T1000 (cell line): ENCODE measurements at regions not wholly inside any gene's neighbourhood (a gene's known extent, or its start where the extent isn't known, plus 50 kb on each side); places are given as distances from the start of the nearest gene placed in this dataset.

ENCODE experiments used
- DNase-seq: peaks from one replicate; lab custom pipeline; 2025; ENCODE audit warnings: mixed read lengths; lab: John Stamatoyannopoulos, UW

DNA sequence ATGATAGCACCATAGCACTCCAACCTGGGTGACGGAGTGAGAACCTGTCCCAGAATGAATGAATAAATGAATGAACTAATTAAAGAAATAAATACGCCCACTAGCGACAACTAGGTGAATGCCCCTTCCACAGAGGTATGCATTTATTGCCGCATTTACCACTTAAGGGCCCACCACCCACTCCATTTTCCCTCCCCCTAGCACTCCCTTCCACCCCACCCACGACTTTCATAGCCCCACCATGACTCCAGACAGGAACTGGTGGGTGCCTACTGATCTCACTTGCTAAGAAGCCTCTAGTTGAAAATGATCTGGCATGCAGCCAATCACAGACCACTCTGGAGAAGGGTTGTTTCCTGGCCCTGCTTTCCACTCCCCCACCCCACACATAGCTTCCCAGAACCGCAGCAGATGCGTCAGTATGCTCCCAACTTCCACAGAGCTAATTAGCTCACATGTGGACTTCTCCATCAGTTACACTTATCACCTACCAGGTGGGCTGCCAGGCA lies 167.6 kb downstream of the WT1 start:
- DNase-seq, result no peak

DNA sequence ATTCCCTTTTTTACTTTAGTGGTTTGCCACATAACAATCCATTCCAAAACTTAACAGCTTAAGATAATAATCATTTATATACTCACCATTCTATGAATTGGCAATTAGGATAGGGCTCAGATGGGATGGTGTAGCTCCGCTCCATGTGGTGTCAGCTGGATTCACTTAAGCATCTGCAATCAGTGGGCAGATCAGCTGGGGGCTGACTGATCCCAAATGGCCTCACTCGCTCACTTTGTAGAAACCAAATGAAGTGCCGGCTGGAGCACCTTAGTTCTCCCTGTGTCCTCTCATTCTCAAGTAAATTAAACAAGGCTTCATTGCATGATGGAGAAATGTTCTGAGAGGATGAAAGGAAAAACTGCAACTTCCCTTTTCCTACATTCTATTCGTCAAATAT lies 161.4 kb downstream of the WT1 start:
- DNase-seq, result no peak

DNA sequence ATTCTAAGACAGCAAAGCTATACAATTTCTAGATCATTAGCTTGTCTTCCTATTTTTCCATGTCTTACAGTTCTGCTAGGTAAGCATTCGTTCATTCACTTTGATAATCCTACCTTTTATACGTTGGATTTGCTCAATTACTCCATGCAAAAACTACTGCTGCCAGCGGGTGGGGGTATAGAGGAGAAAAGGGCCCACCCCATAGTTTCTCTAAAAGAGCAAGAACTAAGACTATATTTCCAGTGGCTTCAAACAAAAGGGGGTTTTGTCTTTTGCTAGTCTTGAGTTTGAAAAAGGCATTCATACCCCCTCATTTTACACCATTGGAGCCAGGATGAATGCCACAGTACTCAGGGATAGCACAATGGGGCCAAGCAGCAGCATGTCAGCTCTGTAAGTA lies 155.7 kb downstream of the WT1 start:
- DNase-seq, result no peak

DNA sequence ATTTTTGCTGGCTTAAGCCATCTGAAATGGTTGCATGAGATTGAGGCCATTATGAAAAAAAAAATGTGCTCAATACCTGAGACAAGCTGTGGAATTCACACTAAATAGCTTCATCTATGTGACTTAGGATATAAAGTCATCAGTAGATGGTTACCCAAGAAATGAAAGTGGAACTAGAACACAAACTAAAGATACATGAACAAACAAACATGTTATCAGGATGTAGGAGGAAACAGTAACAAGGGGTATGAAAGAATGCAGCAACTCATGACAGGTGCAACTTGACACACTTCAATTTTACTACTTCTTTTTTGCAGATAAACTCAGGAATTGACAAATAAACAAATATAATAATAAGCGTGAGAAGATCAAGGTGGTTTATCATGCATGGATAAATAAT lies 155.0 kb downstream of the WT1 start:
- DNase-seq, result no peak

DNA sequence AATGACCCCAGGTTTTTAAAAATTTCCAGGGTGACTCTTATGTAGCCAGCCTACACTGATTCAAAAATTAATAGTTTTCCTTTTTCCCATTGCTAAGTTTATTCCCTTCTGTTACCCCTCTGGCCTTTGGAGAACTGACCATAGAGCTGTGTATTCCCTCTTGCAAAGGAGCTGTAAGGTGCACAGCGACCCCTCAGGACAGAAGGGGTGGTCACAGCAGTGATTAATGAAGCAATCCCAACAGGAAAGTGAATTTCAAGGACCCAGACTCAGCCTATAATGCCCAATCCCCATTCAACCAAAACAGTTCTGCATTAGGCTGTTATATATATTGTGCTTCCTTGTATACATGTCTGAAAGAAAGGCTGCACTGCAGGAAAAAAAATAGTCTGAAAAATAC lies 147.1 kb downstream of the WT1 start:
- no peak for DNase-seq

DNA sequence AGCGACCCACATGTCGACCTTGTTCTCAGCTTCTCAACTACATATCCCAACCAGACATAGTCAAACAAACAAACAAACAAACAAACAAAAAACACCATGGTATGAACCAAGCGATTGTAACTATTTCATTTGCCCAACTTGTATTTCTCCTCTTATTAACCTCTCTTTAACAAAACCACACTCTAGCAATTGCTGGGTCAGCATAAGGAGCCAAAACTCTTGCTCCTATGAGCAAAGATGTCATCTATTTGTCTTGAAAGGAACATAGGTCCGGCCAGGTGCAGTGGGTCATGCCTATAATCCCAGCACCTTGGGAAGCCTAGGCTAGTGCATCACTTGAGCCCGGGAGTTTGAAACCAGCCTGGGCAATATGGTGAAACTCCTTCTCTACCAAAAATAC lies 145.6 kb downstream of the WT1 start:
- DNase-seq, result no peak

DNA sequence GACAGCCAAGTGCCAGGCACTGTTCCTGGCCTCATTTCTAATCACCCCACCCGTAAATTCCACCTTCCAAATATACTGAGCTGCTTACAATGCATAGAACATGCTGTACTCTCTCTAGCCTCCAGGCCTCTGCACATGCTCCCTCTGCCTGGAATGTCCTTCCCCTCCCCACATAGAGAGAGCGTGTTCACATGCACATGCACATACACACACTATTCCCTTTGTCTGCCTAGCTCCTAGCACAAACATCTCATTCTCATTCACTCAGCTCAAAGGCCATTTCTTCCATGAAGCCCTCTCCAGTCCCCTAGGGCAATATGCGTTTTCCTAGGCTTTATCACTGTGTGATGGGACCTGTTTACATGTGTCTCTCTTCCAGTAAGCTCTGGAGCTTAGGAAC lies 144.6 kb downstream of the WT1 start:
- DNase-seq, result no peak

DNA sequence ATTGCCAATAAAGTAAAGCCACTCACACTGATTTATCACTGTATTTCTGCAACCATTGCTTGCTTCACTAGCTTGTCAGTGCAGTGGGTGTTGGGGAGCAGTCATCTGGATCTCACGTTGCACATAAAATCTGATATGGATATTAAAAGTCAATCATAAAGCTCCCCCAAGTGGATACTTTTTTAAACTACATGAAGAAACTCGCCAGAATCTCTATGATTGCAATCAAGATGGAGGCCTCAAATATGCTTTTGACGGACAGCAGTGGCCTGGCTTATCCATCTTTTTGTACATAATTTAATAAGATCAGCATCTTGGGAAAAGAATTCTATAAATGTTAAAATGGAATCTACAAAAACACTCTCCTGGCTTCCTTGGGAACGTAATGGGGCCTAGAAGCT lies 137.7 kb downstream of the WT1 start:
- no peak for DNase-seq

DNA sequence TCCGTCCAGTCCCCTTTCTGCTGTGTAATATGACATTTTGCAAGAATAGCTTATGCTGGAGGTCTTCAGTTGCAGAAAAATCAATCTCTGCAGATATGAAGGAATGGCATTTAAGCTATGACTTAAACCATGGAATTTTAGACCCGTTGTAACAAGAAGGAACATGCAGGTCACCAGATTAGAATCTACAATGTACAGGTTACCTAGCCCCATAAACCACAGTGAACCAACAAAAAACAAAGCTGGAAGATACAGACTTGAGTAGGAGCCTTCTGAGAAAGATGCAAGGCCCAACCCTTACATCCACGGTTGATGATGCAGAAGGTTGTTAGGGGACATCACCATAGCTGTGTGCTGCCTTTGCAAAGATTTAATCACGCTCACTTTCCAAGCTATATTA lies 132.5 kb downstream of the WT1 start:
- DNase-seq, result no peak

DNA sequence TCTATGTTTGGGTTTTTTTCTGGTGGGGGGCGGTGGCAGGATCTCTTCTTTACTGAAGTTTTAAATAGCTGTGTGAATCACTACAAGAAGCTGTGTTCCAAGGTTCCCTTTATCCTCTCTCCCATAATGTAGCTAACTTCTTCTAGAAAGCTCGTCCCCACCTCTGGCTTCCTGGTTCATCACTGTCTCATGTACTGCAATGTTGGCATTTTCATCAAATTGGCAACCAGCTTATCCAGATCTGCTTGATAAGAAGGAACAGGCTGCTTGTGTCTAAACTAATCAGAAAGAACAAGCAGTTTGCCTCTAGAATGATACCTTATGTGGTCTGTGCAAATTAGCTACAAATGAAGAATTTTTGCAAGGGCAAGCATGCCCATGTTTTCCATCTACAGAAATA lies 130.8 kb downstream of the WT1 start:
- no peak for DNase-seq

DNA sequence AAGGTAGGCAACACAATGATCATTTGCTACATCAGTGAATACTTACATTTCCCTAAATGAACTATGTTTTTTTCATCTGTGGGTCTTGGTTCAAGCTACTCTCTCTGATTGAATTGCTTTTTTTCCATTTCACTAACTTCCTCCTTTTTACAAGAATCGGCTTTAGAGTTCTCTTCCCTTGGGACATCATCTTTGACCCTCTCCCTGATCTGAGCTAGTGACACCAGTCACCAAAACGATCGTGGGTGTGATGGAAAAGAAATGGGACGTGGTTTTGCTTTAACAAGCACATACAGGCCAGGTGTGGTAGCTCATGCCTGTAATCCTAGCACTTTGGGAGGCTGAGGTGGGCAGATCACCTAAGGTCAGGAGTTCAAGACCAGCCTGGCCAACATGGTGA lies 129.9 kb downstream of the WT1 start:
- no peak for DNase-seq

DNA sequence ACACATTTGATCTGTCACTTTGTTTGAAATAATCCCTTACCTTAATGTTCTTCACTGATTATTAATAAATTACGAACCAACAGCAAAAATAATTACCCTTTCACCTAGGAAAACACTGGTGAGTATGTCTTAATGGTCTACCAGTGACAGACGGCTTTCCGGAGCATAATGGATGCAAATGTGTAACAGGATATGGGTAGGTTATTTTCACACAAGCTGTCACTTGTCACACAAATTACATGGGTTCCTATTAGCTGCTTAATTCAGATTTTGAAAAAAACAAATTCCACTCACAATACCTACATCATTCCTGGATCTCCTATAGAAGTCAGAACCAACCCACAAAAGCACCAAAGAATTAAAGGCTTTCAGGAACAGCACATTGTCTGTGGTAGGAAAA lies 127.9 kb downstream of the WT1 start:
- no peak for DNase-seq

DNA sequence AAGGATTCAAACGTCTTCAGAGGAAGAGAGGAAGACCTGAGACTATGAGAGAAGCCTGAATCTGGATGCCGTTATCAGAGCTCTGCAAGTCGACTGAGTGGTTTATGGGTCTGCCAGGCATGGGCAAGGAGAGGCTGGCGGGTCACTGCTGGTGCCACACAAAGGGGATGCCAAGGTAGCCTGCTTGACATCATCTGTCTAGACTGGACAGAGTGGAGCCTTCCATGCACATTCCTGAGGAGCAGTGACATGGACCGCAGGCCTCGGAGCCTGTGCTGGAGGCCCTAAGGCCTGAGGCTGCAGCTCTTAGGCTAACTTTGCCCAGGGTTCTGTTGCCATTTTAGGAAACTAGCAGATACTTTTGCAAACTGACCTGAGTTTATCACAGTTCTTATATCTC lies 127.4 kb downstream of the WT1 start:
- DNase-seq, result no peak

DNA sequence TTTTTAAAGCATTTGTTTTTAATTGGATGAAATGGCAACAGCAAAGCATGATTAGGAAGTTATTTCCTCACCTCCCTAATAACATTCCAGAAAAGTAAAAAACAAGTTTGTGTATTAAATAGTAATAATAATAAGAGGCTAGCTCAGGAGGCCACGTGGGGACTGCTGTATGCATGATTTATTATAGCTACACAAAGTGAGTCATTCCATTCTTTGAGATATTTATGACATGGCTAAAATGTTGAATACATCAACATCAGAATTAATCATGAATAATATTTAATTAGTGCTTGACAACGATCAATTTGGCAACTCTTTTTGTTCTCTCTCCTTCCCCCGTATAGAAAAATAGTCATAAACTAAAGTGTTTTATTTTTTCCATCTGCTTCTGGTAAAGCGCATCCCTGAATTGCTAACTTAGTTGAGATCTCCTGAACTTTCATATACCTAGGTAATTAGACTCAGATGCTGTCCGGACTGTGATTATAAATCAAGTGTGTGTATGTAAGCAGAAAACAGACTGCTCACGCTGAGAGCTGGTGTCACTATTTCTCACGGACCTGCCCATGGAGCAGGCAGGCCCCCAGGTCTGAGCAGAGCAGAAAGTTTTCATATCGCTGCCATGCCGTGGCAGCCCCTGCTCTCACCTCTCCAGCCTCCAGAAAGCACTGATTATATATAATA lies 125.7 kb downstream of the WT1 start:
- DNase-seq, result no peak

DNA sequence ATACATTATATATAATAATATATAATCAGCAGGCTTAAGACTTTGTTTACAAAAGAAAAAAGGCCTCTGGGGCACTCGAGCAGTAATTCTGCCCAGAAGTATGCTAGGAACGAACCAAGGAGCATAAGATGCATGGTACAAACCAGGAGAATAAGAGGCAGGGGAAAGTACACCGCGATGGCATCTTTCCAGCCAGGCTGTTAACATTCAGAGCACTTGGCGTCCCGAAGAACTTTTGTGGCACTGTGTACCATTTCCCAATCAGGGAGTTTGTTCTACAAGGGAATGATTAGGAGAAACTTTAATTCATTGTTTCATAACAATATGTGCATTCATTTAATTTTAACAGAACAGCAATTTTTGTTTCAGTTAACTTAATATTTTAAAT lies 125.1 kb downstream of the WT1 start:
- DNase-seq, result no peak

DNA sequence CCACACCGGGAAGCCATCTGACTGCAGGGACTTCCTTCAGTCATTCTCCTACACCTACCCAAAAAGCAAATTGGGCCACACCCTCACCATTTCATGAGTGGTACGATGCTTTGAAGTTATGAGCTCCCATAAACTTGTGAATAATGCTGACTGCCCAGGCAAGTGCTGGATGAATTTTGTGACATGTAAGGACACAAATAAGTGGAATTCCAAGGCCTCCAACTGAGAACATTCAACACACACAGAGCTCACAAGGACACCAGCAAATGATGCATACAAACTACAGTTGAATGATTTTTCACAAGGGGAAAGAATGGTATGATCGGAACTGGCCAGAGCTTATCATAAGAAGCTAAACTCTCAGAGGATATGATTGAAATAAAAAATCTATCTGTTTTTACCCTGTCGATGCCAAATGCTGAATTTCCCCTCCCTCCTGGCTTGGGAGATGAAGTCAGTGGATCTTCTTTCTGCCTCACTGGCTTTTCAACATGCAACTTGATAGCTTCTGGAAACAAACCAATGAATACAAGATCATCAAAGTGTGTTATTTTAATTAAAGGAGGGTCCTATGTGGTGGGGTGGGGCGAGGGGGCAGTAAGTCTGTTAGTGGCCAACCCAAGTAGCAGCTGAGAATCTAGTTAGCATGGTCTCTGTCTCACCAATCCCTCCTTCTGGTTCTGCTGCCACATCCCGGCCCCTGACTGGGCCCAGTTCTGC lies 123.8 kb downstream of the WT1 start:
- no peak for DNase-seq

DNA sequence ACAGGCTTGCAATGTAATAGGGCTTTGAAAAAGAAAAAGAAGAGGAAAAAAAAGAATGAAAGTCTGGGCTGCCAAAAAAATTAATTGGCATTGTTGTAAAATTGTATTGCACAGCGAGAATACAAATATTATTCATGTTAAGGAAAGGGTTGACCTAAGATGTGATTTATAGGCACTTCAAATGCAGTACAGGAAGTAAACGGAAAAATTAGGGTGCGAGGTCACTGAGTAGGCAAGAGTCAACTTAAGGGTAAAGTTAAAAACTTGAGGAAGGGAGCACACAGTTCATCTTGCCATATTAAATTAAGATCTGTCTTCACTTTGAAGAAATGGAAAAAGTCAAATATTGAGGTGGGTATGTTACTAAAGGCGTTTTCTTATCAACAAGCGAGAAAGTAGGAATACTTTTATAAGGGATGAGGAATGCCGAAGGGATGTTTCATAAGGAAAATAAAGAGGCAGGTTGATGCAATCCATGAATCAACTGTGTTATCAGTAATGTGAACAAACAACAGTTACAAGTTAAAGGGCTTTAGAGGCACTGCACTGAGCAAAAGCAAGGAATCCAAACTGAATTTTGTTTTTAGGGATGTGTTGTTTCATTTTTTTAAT lies 123.0 kb downstream of the WT1 start:
- no peak for DNase-seq

DNA sequence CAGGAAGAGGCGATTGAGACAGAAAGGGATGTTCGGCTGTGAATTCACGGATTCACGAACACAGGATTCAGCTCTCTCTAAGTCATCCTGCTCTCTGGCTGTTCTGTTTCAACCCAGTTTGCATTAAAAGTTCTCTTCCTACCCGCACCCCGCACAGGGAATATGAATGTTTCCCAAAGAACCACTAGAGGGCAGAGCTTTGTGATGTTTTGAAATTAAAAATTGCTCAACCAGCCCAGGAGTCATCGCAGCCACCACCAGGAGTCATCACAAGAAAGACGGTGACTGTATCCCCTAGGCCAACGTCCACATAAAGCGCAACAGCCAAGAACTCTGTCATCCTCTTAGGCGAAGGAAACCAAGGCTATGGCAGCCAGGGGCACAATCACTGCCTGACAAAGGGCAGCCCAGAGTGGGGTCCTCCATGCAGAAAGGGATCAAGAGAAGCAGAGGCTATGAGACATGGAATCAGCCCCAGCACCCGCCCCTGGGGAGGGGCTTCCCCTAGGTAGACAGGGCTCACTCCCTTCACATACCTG lies 122.4 kb downstream of the WT1 start:
- peak; percentile 68 for DNase-seq

DNA sequence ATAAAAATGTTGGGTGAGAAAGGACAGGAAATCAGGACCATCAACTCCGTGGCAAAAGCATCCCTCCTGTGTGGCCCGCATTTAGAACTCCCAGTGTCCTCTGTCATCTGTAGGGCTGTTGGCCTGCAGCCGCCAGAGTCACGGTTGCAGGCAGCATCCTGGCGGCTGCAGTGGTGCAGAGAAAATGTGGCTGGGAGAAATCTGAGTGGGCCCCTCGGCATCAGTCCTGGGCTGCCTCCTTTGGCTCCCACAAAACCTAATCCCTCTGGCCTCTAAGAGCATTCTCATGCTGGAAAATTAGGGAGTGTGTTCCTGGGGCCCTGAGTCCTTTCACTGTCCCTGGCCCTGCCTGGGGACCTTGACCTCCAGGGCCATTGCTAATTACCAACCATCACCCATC lies 121.9 kb downstream of the WT1 start:
- DNase-seq, result no peak

DNA sequence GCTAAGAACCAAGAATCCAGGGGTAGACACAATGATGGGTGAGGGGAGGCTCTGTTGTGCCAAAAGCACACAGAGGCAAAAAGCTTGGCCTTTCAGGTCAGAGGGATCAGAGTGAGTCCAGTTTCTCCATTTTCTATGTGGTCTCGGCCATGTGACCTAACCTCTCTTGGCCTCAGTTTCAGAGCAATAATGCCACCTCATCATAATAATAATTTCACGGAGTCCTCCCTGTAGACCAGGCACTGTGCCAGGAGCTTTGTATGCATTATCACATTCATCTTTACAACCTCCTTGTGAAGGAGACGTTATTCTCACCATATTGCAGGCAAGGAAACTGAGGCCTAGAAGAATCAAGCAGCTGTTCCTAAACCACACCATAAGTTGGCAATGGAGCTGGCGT lies 120.2 kb downstream of the WT1 start:
- DNase-seq, result no peak

DNA sequence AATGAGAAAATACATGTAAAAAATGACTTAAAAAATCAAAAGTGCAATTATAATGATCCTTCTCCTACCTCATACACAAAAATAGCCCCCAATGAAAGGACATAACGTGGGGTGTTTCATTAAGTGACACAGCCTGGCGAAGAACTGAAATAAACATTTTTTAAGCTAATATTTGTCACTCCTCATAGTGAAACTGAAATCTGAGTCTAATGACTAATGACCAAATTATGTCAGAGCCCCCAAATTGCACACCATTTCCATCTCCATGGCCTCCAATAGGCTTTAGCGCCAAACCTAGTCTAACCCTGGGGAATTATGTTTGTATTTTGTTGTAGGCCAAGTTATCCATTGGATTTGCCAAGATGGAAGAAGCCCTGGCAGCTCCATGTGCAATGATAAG lies 119.1 kb downstream of the WT1 start:
- no peak for DNase-seq

DNA sequence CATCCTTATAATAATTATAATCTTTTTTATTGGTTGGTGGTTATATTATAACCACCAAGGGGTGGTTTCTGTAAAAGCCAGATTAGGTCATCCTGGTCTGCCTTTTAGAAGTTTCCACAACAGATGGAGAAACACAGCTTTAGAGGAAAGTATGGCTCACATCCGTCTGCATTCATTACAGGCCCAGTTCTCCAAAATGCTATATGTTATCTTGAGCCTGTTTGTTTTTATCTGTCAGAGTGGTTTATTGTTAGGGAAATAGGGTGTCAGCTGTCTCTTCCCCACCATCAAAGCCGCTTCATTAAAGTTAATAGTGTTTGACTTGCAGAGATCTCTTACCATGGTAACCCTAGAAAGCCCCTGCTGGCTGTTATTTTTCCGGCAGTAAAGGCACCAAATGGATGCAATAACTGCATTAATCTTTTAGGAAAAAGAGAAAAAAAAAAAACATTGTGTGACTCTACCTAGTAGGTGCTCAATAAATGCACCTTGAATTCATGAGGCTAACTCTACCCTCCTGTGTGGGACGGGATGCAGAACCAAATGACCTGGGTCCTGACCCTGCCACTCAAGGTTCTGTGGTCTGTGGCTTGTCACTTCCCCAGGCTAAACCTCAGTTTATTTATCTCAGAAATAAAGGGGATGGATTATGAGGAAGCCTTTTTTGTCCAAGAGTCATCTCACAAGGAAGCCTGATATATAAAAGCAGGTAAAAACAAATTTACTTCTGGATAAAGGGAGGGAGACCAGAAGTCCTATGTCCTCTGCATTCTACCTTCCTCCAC lies 118.3 kb downstream of the WT1 start:
- no peak for DNase-seq
